A549 (cell line): ENCODE measurements at regions not wholly inside any gene's neighbourhood (a gene's known extent, or its start where the extent isn't known, plus 50 kb on each side); places are given as distances from the start of the nearest gene placed in this dataset.

Source experiments
- ATAC-seq, 2 experiments: fragments of 200-7000 bp in 1 of 2; fragments of >200 bp in 1 of 2; cut with Nextera tagmentation in 1 of 2; cut with Tn5 transposase in 1 of 2; 3 replicates each; pipeline versions ENCODE4 v1.8.0 to v1.9.1; 2018 to 2020; ENCODE audit warnings: mild to moderate bottlenecking in 1 of 2, moderate library complexity in 1 of 2
- CTCF ChIA-PET: fragments of 300-600 bp; sonication (Branson Sonifier 250); formaldehyde crosslinking; extraction: SDS; loops from one replicate; lab custom pipeline; 2021; ENCODE audit warnings: antibody characterized with exemption, inconsistent platforms; lab: Yijun Ruan, JAX
- POLR2A ChIA-PET: fragments of 350-600 bp; formaldehyde crosslinking; extraction: SDS; loops from one replicate; lab custom pipeline; 2021; ENCODE audit warnings: antibody characterized with exemption, inconsistent platforms; lab: Yijun Ruan, JAX
- DNase-seq, 2 experiments: peaks; one replicate each; pipeline versions ENCODE4 v3.0.0 to v3.0.0-alpha.2; 2011 to 2016; ENCODE audit warnings: low read depth in 1 of 2, low spot score in 1 of 2
- FAIRE-seq: peaks from 2 replicates; lab custom pipeline; 2011; peaks lifted over from hg19 to GRCh38; lab: Jason Lieb, UNC
- H3K27ac ChIP-seq, 2 experiments: fragments of >200 bp; sonication (Bioruptor Twin); formaldehyde crosslinking; 3 replicates each; pipeline ENCODE4 v1.5.1; 2016 to 2017
- H3K4me1 ChIP-seq: fragments of >200 bp; sonication (Bioruptor Twin); formaldehyde crosslinking; 3 replicates; pipeline ENCODE4 v1.6.1; 2016
- H3K4me2 ChIP-seq: fragments of >200 bp; sonication (Bioruptor Twin); formaldehyde crosslinking; 3 replicates; pipeline ENCODE4 v1.6.1; 2016
- H3K4me3 ChIP-seq: fragments of >200 bp; sonication (Bioruptor Twin); formaldehyde crosslinking; 3 replicates; pipeline ENCODE4 v1.5.1; 2016
- H3K9me3 ChIP-seq: fragments of >200 bp; sonication (Bioruptor Twin); formaldehyde crosslinking; 3 replicates; pipeline ENCODE4 v1.6.1; 2016
- CHD2 ChIP-seq: fragments of 150-350 bp; IDR thresholded peaks from 2 replicates; pipeline ENCODE4 v1.6.1; 2014; ENCODE audit warnings: low read length; ENCODE audit not compliant: partially characterized antibody
- CHD4 ChIP-seq: fragments of 200-600 bp; sonication (generic); IDR thresholded peaks from 2 replicates; pipeline ENCODE4 v1.6.1; 2016; ENCODE audit warnings: antibody characterized with exemption, mild to moderate bottlenecking, borderline replicate concordance
- EHMT2 ChIP-seq: fragments of 200-600 bp; sonication (generic); IDR thresholded peaks from 2 replicates; pipeline ENCODE4 v1.6.1; 2016; ENCODE audit warnings: antibody characterized with exemption, low read depth, mild to moderate bottlenecking, moderate library complexity
- EP300 ChIP-seq, 2 experiments: fragments of >200 bp; sonication (Bioruptor Twin); formaldehyde crosslinking; IDR thresholded peaks; 2 replicates in 1 of 2; 3 replicates in 1 of 2; pipeline ENCODE4 v1.6.1; 2016 to 2017
- GATA3 ChIP-seq: IDR thresholded peaks from 2 replicates; pipeline ENCODE4 v1.6.1; 2012; ENCODE audit warnings: borderline replicate concordance
- HDAC2 ChIP-seq: fragments of 200-600 bp; sonication (generic); IDR thresholded peaks from 2 replicates; pipeline ENCODE4 v1.6.1; 2016
- HOXA7 ChIP-seq: fragments of 250-450 bp; sonication (Bioruptor Pico); IDR thresholded peaks from 2 replicates; pipeline ENCODE4 v1.5.0; 2020; ENCODE audit warnings: mild to moderate bottlenecking, moderate library complexity
- HOXB13 ChIP-seq: fragments of 250-450 bp; sonication (Bioruptor Pico); IDR thresholded peaks from 2 replicates; pipeline ENCODE4 v1.5.0; 2020; ENCODE audit warnings: low read depth, mild to moderate bottlenecking, moderate library complexity
- JUN ChIP-seq, 2 experiments: fragments of >200 bp; sonication (Bioruptor Twin); formaldehyde crosslinking; IDR thresholded peaks; 2 replicates in 1 of 2; 3 replicates in 1 of 2; pipeline ENCODE4 v1.6.1; 2016 to 2017
- JUNB ChIP-seq: fragments of >200 bp; sonication (Bioruptor Twin); formaldehyde crosslinking; IDR thresholded peaks from 2 replicates; pipeline ENCODE4 v1.6.1; 2016
- KDM1A ChIP-seq: fragments of 200-600 bp; sonication (generic); IDR thresholded peaks from 2 replicates; pipeline ENCODE4 v1.6.1; 2016; ENCODE audit warnings: low read depth, mild to moderate bottlenecking
- KDM5A ChIP-seq: fragments of 200-600 bp; sonication (generic); IDR thresholded peaks from 2 replicates; pipeline ENCODE4 v1.6.1; 2016; ENCODE audit warnings: antibody characterized with exemption, mild to moderate bottlenecking
- MAZ ChIP-seq: fragments of 150-350 bp; IDR thresholded peaks from 2 replicates; pipeline ENCODE4 v1.6.1; 2014; ENCODE audit warnings: antibody characterized with exemption, low read depth, low read length, borderline replicate concordance
- MYC ChIP-seq: IDR thresholded peaks from 2 replicates; pipeline ENCODE4 v1.6.1; 2012; ENCODE audit warnings: mild to moderate bottlenecking, inconsistent platforms, low read length, improper control_type of control experiment, borderline replicate concordance
- NFE2L2 ChIP-seq: fragments of 150-350 bp; conservative IDR thresholded peaks from 2 replicates; pipeline ENCODE4 v1.6.1; 2014; ENCODE audit warnings: low read length
- PHF8 ChIP-seq: fragments of 200-600 bp; sonication (generic); IDR thresholded peaks from 2 replicates; pipeline ENCODE4 v1.6.1; 2016; ENCODE audit warnings: low read depth, mild to moderate bottlenecking, antibody characterized with exemption, moderate library complexity, borderline replicate concordance
- POLR2AphosphoS2 ChIP-seq: conservative IDR thresholded peaks from 2 replicates; pipeline ENCODE4 v1.6.1; 2012; ENCODE audit warnings: low read length, improper control_type of control experiment, inconsistent platforms
- RAD21 ChIP-seq, 2 experiments: fragments of >200 bp in 1 of 2; sonication (Bioruptor Twin) in 1 of 2; formaldehyde crosslinking in 1 of 2; IDR thresholded peaks in 1 of 2; conservative IDR thresholded peaks in 1 of 2; 2 replicates in 1 of 2; 3 replicates in 1 of 2; pipeline ENCODE4 v1.6.1; 2012 to 2018; ENCODE audit warnings: inconsistent platforms in 1 of 2
- RCOR1 ChIP-seq: fragments of 150-350 bp; IDR thresholded peaks from 2 replicates; pipeline ENCODE4 v1.6.1; 2014; ENCODE audit warnings: antibody characterized with exemption, low read length, low read depth
- RFX5 ChIP-seq: fragments of 450-650 bp; IDR thresholded peaks from 2 replicates; pipeline ENCODE4 v1.7.1; 2014; ENCODE audit warnings: antibody characterized with exemption, mild to moderate bottlenecking, moderate library complexity
- SMC3 ChIP-seq: fragments of >200 bp; sonication (Bioruptor Twin); formaldehyde crosslinking; IDR thresholded peaks from 3 replicates; pipeline ENCODE4 v1.6.1; 2018; ENCODE audit warnings: inconsistent platforms
- TP53 ChIP-seq: fragments of 250-450 bp; sonication (Bioruptor Pico); IDR thresholded peaks from 2 replicates; pipeline ENCODE4 v1.5.0; 2021; ENCODE audit warnings: mild to moderate bottlenecking, moderate library complexity
- ZFP36 ChIP-seq: fragments of 450-650 bp; IDR thresholded peaks from 2 replicates; pipeline ENCODE4 v1.6.1; 2014; ENCODE audit warnings: borderline replicate concordance; ENCODE audit not compliant: partially characterized antibody
- ZSCAN20 ChIP-seq: fragments of 250-450 bp; sonication (Bioruptor Pico); IDR thresholded peaks from 2 replicates; pipeline ENCODE4 v1.8.0; 2022; ENCODE audit warnings: mild to moderate bottlenecking, moderate library complexity
- WGBS: methylation state at CpG from one replicate; pipeline ENCODE4 v1.1.6; 2017; ENCODE audit errors: missing lambda C conversion rate; 5-methylcytosine and 5-hydroxymethylcytosine counted together
- TF ChIP-seq, protein P1 (sequence below): IDR thresholded peaks from 2 replicates; pipeline ENCODE4 v1.6.1; 2012; ENCODE audit warnings: low read depth, borderline replicate concordance
- TF ChIP-seq, protein P2 (sequence below): fragments of >200 bp; sonication (Bioruptor Twin); formaldehyde crosslinking; IDR thresholded peaks from 3 replicates; pipeline ENCODE4 v1.6.1; 2016

DNA sequence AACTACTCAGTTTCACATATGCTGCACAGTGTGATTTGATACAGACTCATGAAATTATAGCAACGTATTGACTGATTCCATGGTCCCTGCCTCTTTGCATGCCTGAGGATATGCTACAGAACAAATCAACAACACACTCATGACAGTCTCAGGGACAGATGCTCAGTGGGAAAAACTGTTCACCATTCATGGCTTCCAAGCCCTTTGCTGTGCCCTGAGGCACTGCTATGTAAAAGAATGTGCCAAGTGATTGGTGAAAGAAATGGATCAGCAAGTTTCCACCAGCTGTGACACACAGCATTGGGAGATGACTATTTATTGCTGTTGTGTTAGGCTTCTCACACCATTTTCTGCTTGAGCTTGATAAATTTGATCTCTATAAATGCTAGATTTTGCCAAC lies 825.6 kb upstream of the INTU start:
- ChIA-PET POLR2A (no interaction called here), CTCF (no interaction called here)
- Histone ChIP-seq H3K4me2 (no peak overlapping the region), H3K4me1 (no peaks in the 10 kb centered on the region), H3K27ac (no peak overlapping the region), H3K4me3 (no peak overlapping the region), H3K9me3 (no peaks in the 10 kb centered on the region)
- 0% methylated on average over 1 of the region's 1 CpG for WGBS
- TF ChIP-seq RCOR1 = no peak
- no peak for TF ChIP-seq HOXA7
- no peak for TF ChIP-seq MAZ
- no peak for TF ChIP-seq HOXB13 (CRISPR knock-in tag)
- TF ChIP-seq MYC = no peak
- TF ChIP-seq, protein P1, sequence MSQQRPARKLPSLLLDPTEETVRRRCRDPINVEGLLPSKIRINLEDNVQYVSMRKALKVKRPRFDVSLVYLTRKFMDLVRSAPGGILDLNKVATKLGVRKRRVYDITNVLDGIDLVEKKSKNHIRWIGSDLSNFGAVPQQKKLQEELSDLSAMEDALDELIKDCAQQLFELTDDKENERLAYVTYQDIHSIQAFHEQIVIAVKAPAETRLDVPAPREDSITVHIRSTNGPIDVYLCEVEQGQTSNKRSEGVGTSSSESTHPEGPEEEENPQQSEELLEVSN = no peak
- no peak for TF ChIP-seq KDM1A
- TF ChIP-seq, protein P2, sequence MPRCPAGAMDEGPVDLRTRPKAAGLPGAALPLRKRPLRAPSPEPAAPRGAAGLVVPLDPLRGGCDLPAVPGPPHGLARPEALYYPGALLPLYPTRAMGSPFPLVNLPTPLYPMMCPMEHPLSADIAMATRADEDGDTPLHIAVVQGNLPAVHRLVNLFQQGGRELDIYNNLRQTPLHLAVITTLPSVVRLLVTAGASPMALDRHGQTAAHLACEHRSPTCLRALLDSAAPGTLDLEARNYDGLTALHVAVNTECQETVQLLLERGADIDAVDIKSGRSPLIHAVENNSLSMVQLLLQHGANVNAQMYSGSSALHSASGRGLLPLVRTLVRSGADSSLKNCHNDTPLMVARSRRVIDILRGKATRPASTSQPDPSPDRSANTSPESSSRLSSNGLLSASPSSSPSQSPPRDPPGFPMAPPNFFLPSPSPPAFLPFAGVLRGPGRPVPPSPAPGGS = no peak
- TF ChIP-seq JUNB = no peak
- TF ChIP-seq EHMT2 = no peak
- no peak for TF ChIP-seq ZSCAN20 (CRISPR knock-in tag)
- TF ChIP-seq CHD4 = no peak
- no peak for TF ChIP-seq RAD21 (conservative IDR thresholded peaks at IDR 0.05 in 1 of 2, IDR thresholded peaks at IDR 0.05 in 1 of 2)
- no peak for TF ChIP-seq KDM5A
- TF ChIP-seq SMC3 = no peak
- TF ChIP-seq EP300 (IDR thresholded peaks at IDR 0.05) = no peak
- FAIRE-seq = no peak
- DNase-seq = no peak
- ATAC-seq = no peak

- DNase-seq (no peak), ATAC-seq (no peak), FAIRE-seq (no peak)
- H3K4me1 ChIP-seq = no peaks in the 10 kb centered on the region
- CTCF ChIA-PET = no interaction called here
- no peak overlapping the region for H3K4me2 ChIP-seq
- H3K27ac ChIP-seq = no peak overlapping the region
- no peak overlapping the region for H3K4me3 ChIP-seq
- H3K9me3 ChIP-seq = no peaks in the 10 kb centered on the region
- TF ChIP-seq CHD2 = no peak
- no peak for TF ChIP-seq TP53 (CRISPR knock-in tag)
- TF ChIP-seq PHF8 = no peak
- TF ChIP-seq KDM1A = no peak
- TF ChIP-seq HDAC2 = no peak
- no peak for TF ChIP-seq POLR2AphosphoS2
- no peak for TF ChIP-seq ZFP36
- TF ChIP-seq GATA3 = no peak
- TF ChIP-seq, protein P2 = no peak
- TF ChIP-seq JUN (IDR thresholded peaks at IDR 0.05) = no peak
- TF ChIP-seq RFX5 = no peak
- no peak for TF ChIP-seq NFE2L2
- TF ChIP-seq KDM5A = no peak
- POLR2A ChIA-PET = no interaction called here
Measured at GRCh38 chr4:126812076-126812475, 820.7 kb upstream of the INTU start.
